Body of pancreas (tissue), 4 donors: ENCODE measurements at regions not wholly inside any gene's neighbourhood (a gene's known extent, or its start where the extent isn't known, plus 50 kb on each side); places are given as distances from the start of the nearest gene placed in this dataset.

Experiments
- ATAC-seq: fragments of 150-250 bp; one replicate; pipeline ENCODE4 v1.9.1; 2016
- DNase-seq, 4 donors: peaks; one replicate each; pipeline ENCODE4 v3.0.0-alpha.2; 2019
- H3K27ac ChIP-seq, 4 donors: fragments of 200-600 bp; sonication (generic); 1 replicate in 3 of 4; 2 replicates in 1 of 4; pipeline versions ENCODE4 v1.5.1 to v1.6.1; 2016 to 2019; ENCODE audit warnings: mild to moderate bottlenecking in 1 of 4, mixed read lengths in 1 of 4, moderate library complexity in 1 of 4
- H3K27me3 ChIP-seq, 2 donors: fragments of 200-600 bp; sonication (generic); one replicate each; pipeline ENCODE4 v1.6.0; 2016; ENCODE audit warnings: mild to moderate bottlenecking in 1 of 2
- H3K36me3 ChIP-seq, 2 donors: fragments of 200-600 bp; sonication (generic); replicated peaks in 1 of 2; 2 replicates each; pipeline ENCODE4 v1.5.1; 2016; ENCODE audit warnings: low read depth in 2 of 2; ENCODE audit not compliant: insufficient read depth in 1 of 2
- H3K4me1 ChIP-seq: fragments of 200-600 bp; sonication (generic); one replicate; pipeline ENCODE4 v1.6.0; 2016
- H3K4me3 ChIP-seq, 2 donors: fragments of 200-600 bp; sonication (generic); 1 replicate in 1 of 2; 2 replicates in 1 of 2; pipeline ENCODE4 v1.5.1; 2016 to 2019
- H3K9me3 ChIP-seq, 3 donors: fragments of 200-600 bp; sonication (generic); 1 replicate in 2 of 3; 2 replicates in 1 of 3; pipeline ENCODE4 v1.5.1; 2016
- CTCF ChIP-seq, 7 experiments: fragments of 450-650 bp in 4 of 7; fragments of 200-600 bp in 3 of 7; sonication (generic) in 3 of 7; IDR thresholded peaks; one replicate each; pipeline ENCODE4 v1.5.1; 2016 to 2019; ENCODE audit warnings: antibody characterized with exemption in 7 of 7
- POLR2A ChIP-seq, 3 donors: fragments of 450-650 bp; IDR thresholded peaks; one replicate each; pipeline ENCODE4 v1.6.1; 2016; ENCODE audit warnings: antibody characterized with exemption in 3 of 3, mild to moderate bottlenecking in 2 of 3
- WGBS, 2 donors: methylation state at CpG; one replicate each; pipeline ENCODE4 v1.1.5; 2017; 5-methylcytosine and 5-hydroxymethylcytosine counted together
- intact Hi-C: fragments of 100-400 bp; cut with DNase I; formaldehyde crosslinking; loops from one replicate; pipeline ENCODE4 v1.15.1; 2023

GRCh38 chr16:86353948-86354347 is 156.4 kb upstream of the FOXF1 start:
- Histone ChIP-seq H3K4me1 (no peaks in the 10 kb centered on the region), H3K27ac (no peak overlapping the region), H3K36me3 (no peaks in the 10 kb centered on the region), H3K9me3 (peaks cover 0 to 10% (median 0%) of the 10 kb centered on the region in 3 donors), H3K27me3 (no peaks in the 10 kb centered on the region), H3K4me3 (no peak overlapping the region)
- no peak for DNase-seq
- TF ChIP-seq POLR2A (IDR thresholded peaks at IDR 0.05), result no peak
- TF ChIP-seq CTCF (IDR thresholded peaks at IDR 0.05), result no peak
- WGBS, 2 donors, result 56 to 63% methylated on average over 7 to 9 of the region's 9 CpGs
- ATAC-seq, result no peak
- intact Hi-C loops, result no loop called here

GRCh38 chr16:86354641-86355513 is 155.4 kb upstream of the FOXF1 start:
- intact Hi-C loops, result no loop called here
- Histone ChIP-seq H3K4me1 (no peaks in the 10 kb centered on the region), H3K36me3 (no peaks in the 10 kb centered on the region), H3K27ac (no peak overlapping the region), H3K4me3 (no peak overlapping the region), H3K9me3 (peaks cover 0 to 10% (median 0%) of the 10 kb centered on the region in 3 donors), H3K27me3 (no peaks in the 10 kb centered on the region)
- 60 to 63% methylated on average over 7 of the region's 7 CpGs for WGBS, 2 donors
- TF ChIP-seq CTCF (IDR thresholded peaks at IDR 0.05) (no peak), POLR2A (IDR thresholded peaks at IDR 0.05) (no peak)
- no peak for ATAC-seq
- no peak for DNase-seq

GRCh38 chr16:86355531-86355930 is 154.8 kb upstream of the FOXF1 start:
- H3K4me3 ChIP-seq, result no peak overlapping the region
- intact Hi-C loops, result no loop called here
- TF ChIP-seq POLR2A (IDR thresholded peaks at IDR 0.05) (no peak), CTCF (IDR thresholded peaks at IDR 0.05) (no peak)

GRCh38 chr16:86355951-86356350 is 154.4 kb upstream of the FOXF1 start:
- no peak for ATAC-seq
- no peak overlapping the region for H3K27ac ChIP-seq
- H3K4me1 ChIP-seq, result no peaks in the 10 kb centered on the region
- intact Hi-C loops, result no loop called here
- 92 to 94% methylated on average over 3 of the region's 3 CpGs for WGBS, 2 donors
- DNase-seq, result no peak
- no peaks in the 10 kb centered on the region for H3K36me3 ChIP-seq
- TF ChIP-seq POLR2A (IDR thresholded peaks at IDR 0.05), result no peak
- H3K9me3 ChIP-seq, result peaks cover 0 to 10% (median 0%) of the 10 kb centered on the region in 3 donors
- no peak overlapping the region for H3K4me3 ChIP-seq
- H3K27me3 ChIP-seq, result peaks cover 0 to 3% of the 10 kb centered on the region in 2 donors

More at GRCh38 chr16:86355531-86355930, 154.8 kb upstream of the FOXF1 start:
- ATAC-seq (no peak), DNase-seq (no peak)
- Histone ChIP-seq H3K9me3 (peaks cover 0 to 10% (median 0%) of the 10 kb centered on the region in 3 donors), H3K4me1 (no peaks in the 10 kb centered on the region), H3K27me3 (no peaks in the 10 kb centered on the region), H3K36me3 (no peaks in the 10 kb centered on the region), H3K27ac (no peak overlapping the region)
- WGBS, 2 donors, result 65 to 74% methylated on average over 5 of the region's 5 CpGs

- no peak overlapping the region for H3K4me3 ChIP-seq
- intact Hi-C loops, result no loop called here
- no peak overlapping the region for H3K27ac ChIP-seq
- TF ChIP-seq CTCF (IDR thresholded peaks at IDR 0.05), result no peak
- TF ChIP-seq POLR2A (IDR thresholded peaks at IDR 0.05), result no peak
- H3K27me3 ChIP-seq, result peaks cover 0 to 3% of the 10 kb centered on the region in 2 donors
- peaks cover 0 to 10% (median 0%) of the 10 kb centered on the region in 3 donors for H3K9me3 ChIP-seq
- ATAC-seq (no peak), DNase-seq (no peak)
- 64 to 77% methylated on average over 7 of the region's 7 CpGs for WGBS, 2 donors
- H3K36me3 ChIP-seq, result no peaks in the 10 kb centered on the region
- H3K4me1 ChIP-seq, result no peaks in the 10 kb centered on the region
Observed at GRCh38 chr16:86356804-86357203, 153.5 kb upstream of the FOXF1 start.
